ENCODE measurements at regions not wholly inside any gene's neighbourhood (a gene's known extent, or its start where the extent isn't known, plus 50 kb on each side); places are given as distances from the start of the nearest gene placed in this dataset.
A peak's percentile ranks its signal among the peaks of the same experiment; 100 is the strongest.

- Histone ChIP-seq H3K36me3 (ENCODE audit: control insufficient read depth in 1 of 2, insufficient read depth in 2 of 2, low read length in 1 of 2) (no peaks in the 10 kb centered on the region), H3K4me3 (ENCODE audit: low read length in 2 of 2) (no peak overlapping the region), H3K27ac (ENCODE audit: low read depth in 1 of 2, low read length in 2 of 2) (peak overlapping the region; percentile 91 to 95), H3K4me1 (ENCODE audit: control insufficient read depth in 1 of 2, insufficient read depth in 2 of 2, low read length in 2 of 2) (no peaks in the 10 kb centered on the region), H3K27me3 (ENCODE audit: control insufficient read depth in 1 of 2, insufficient read depth in 2 of 2, low read length in 1 of 2) (no peaks in the 10 kb centered on the region), H3K9me3 (ENCODE audit: control insufficient read depth, low read length) (no peaks in the 10 kb centered on the region)
- DNase-seq, result peak; percentile 86 to 91
- peak; percentile 89 for ATAC-seq (ENCODE audit: low FRiP score)
- WGBS, 2 donors, result 0 to 10% methylated on average over 8 of the region's 8 CpGs
- intact Hi-C loops (cut with DNase I), result loop anchor here in 1 of 2 donors (2.0 kb wide), 1 partner anchor 15 kb away; no protein-coding TSS in a partner anchor
Observed at GRCh38 chr2:100197631-100198153, 55.3 kb upstream of the AFF3 start.

- Histone ChIP-seq H3K27ac (ENCODE audit: low read depth in 1 of 2, low read length in 2 of 2) (peak overlapping the region; percentile 73 to 91), H3K9me3 (ENCODE audit: control insufficient read depth, low read length) (no peaks in the 10 kb centered on the region), H3K27me3 (ENCODE audit: control insufficient read depth in 1 of 2, insufficient read depth in 2 of 2, low read length in 1 of 2) (no peaks in the 10 kb centered on the region), H3K4me3 (ENCODE audit: low read length in 2 of 2) (no peak overlapping the region), H3K4me1 (ENCODE audit: control insufficient read depth in 1 of 2, insufficient read depth in 2 of 2, low read length in 2 of 2) (no peaks in the 10 kb centered on the region), H3K36me3 (ENCODE audit: control insufficient read depth in 1 of 2, insufficient read depth in 2 of 2, low read length in 1 of 2) (no peaks in the 10 kb centered on the region)
- 62 to 66% methylated on average over 18 of the region's 18 CpGs for WGBS, 2 donors
- no peak for DNase-seq
- intact Hi-C loops (cut with DNase I), result loop anchor here in 1 of 2 donors (2.0 kb wide), 1 partner anchor 16 kb away; no protein-coding TSS in a partner anchor
- peak; percentile 53 for ATAC-seq (ENCODE audit: low FRiP score)
Observed at GRCh38 chr2:100196786-100197494, 54.5 kb upstream of the AFF3 start.

GRCh38 chr2:100195942-100196341, 53.6 kb upstream of the AFF3 start:
- H3K4me1 ChIP-seq (ENCODE audit: control insufficient read depth in 1 of 2, insufficient read depth in 2 of 2, low read length in 2 of 2), result no peaks in the 10 kb centered on the region
- intact Hi-C loops (cut with DNase I), result loop anchor here in 1 of 2 donors (2.0 kb wide), 1 partner anchor 17 kb away; no protein-coding TSS in a partner anchor
- ATAC-seq (ENCODE audit: low FRiP score) (no peak), DNase-seq (no peak)
- no peaks in the 10 kb centered on the region for H3K36me3 ChIP-seq (ENCODE audit: control insufficient read depth in 1 of 2, insufficient read depth in 2 of 2, low read length in 1 of 2)
- H3K9me3 ChIP-seq (ENCODE audit: control insufficient read depth, low read length), result no peaks in the 10 kb centered on the region
- no peak overlapping the region for H3K27ac ChIP-seq (ENCODE audit: low read depth in 1 of 2, low read length in 2 of 2)
- H3K27me3 ChIP-seq (ENCODE audit: control insufficient read depth in 1 of 2, insufficient read depth in 2 of 2, low read length in 1 of 2), result no peaks in the 10 kb centered on the region
- 90 to 92% methylated on average over 5 of the region's 5 CpGs for WGBS, 2 donors
- no peak overlapping the region for H3K4me3 ChIP-seq (ENCODE audit: low read length in 2 of 2)

GRCh38 chr2:100194951-100195350, 52.6 kb upstream of the AFF3 start:
- intact Hi-C loops (cut with DNase I), result no loop called here
- Histone ChIP-seq H3K4me3 (ENCODE audit: low read length in 2 of 2) (no peak overlapping the region), H3K36me3 (ENCODE audit: control insufficient read depth in 1 of 2, insufficient read depth in 2 of 2, low read length in 1 of 2) (no peaks in the 10 kb centered on the region), H3K27ac (ENCODE audit: low read depth in 1 of 2, low read length in 2 of 2) (no peak overlapping the region), H3K4me1 (ENCODE audit: control insufficient read depth in 1 of 2, insufficient read depth in 2 of 2, low read length in 2 of 2) (no peaks in the 10 kb centered on the region), H3K27me3 (ENCODE audit: control insufficient read depth in 1 of 2, insufficient read depth in 2 of 2, low read length in 1 of 2) (no peaks in the 10 kb centered on the region), H3K9me3 (ENCODE audit: control insufficient read depth, low read length) (no peaks in the 10 kb centered on the region)
- WGBS, 2 donors, result 92 to 95% methylated on average over 3 of the region's 3 CpGs
- no peak for ATAC-seq (ENCODE audit: low FRiP score)
- no peak for DNase-seq

- intact Hi-C loops (cut with DNase I), result no loop called here
- no peaks in the 10 kb centered on the region for H3K27me3 ChIP-seq (ENCODE audit: control insufficient read depth in 1 of 2, insufficient read depth in 2 of 2, low read length in 1 of 2)
- DNase-seq, result no peak
- no peaks in the 10 kb centered on the region for H3K9me3 ChIP-seq (ENCODE audit: control insufficient read depth, low read length)
- 82 to 83% methylated on average over 6 of the region's 6 CpGs for WGBS, 2 donors
- no peaks in the 10 kb centered on the region for H3K4me1 ChIP-seq (ENCODE audit: control insufficient read depth in 1 of 2, insufficient read depth in 2 of 2, low read length in 2 of 2)
- peak overlapping the region in 1 of 2 donors; percentile 37 for H3K27ac ChIP-seq (ENCODE audit: low read depth in 1 of 2, low read length in 2 of 2)
- H3K36me3 ChIP-seq (ENCODE audit: control insufficient read depth in 1 of 2, insufficient read depth in 2 of 2, low read length in 1 of 2), result no peaks in the 10 kb centered on the region
- H3K4me3 ChIP-seq (ENCODE audit: low read length in 2 of 2), result no peak overlapping the region
- no peak for ATAC-seq (ENCODE audit: low FRiP score)
Observed at GRCh38 chr2:100193291-100193710, 50.9 kb upstream of the AFF3 start.

- WGBS, 2 donors, result 12 to 17% methylated on average over 4 of the region's 4 CpGs
- ATAC-seq (ENCODE audit: low FRiP score) (no peak), DNase-seq (no peak)
- no peaks in the 10 kb centered on the region for H3K27me3 ChIP-seq (ENCODE audit: control insufficient read depth in 1 of 2, insufficient read depth in 2 of 2, low read length in 1 of 2)
- no peaks in the 10 kb centered on the region for H3K9me3 ChIP-seq (ENCODE audit: control insufficient read depth, low read length)
- H3K36me3 ChIP-seq (ENCODE audit: control insufficient read depth in 1 of 2, insufficient read depth in 2 of 2, low read length in 1 of 2), result no peaks in the 10 kb centered on the region
- no peaks in the 10 kb centered on the region for H3K4me1 ChIP-seq (ENCODE audit: control insufficient read depth in 1 of 2, insufficient read depth in 2 of 2, low read length in 2 of 2)
- H3K4me3 ChIP-seq (ENCODE audit: low read length in 2 of 2), result no peak overlapping the region
- intact Hi-C loops (cut with DNase I), result no loop called here
- peak overlapping the region in 1 of 2 donors; percentile 42 for H3K27ac ChIP-seq (ENCODE audit: low read depth in 1 of 2, low read length in 2 of 2)
Observed at GRCh38 chr2:100192825-100193224, 50.4 kb upstream of the AFF3 start.

GRCh38 chr2:100192300-100192699, 49.9 kb upstream of the AFF3 start:
- H3K36me3 ChIP-seq (ENCODE audit: control insufficient read depth in 1 of 2, insufficient read depth in 2 of 2, low read length in 1 of 2), result no peaks in the 10 kb centered on the region
- H3K4me3 ChIP-seq (ENCODE audit: low read length in 2 of 2), result no peak overlapping the region
- H3K4me1 ChIP-seq (ENCODE audit: control insufficient read depth in 1 of 2, insufficient read depth in 2 of 2, low read length in 2 of 2), result no peaks in the 10 kb centered on the region
- H3K27me3 ChIP-seq (ENCODE audit: control insufficient read depth in 1 of 2, insufficient read depth in 2 of 2, low read length in 1 of 2), result no peaks in the 10 kb centered on the region
- no peaks in the 10 kb centered on the region for H3K9me3 ChIP-seq (ENCODE audit: control insufficient read depth, low read length)
- ATAC-seq (ENCODE audit: low FRiP score) (no peak), DNase-seq (no peak)
- WGBS, 2 donors, result 85 to 90% methylated on average over 3 of the region's 3 CpGs
- H3K27ac ChIP-seq (ENCODE audit: low read depth in 1 of 2, low read length in 2 of 2), result peak overlapping the region in 1 of 2 donors; percentile 42
- intact Hi-C loops (cut with DNase I), result no loop called here

Data from aorta (tissue), 5 donors.